COLO829 (cell line): ENCODE measurements at regions not wholly inside any gene's neighbourhood (a gene's known extent, or its start where the extent isn't known, plus 50 kb on each side); places are given as distances from the start of the nearest gene placed in this dataset.
A peak's percentile ranks its signal among the peaks of the same experiment; 100 is the strongest.

Experiments
- DNase-seq: peaks from one replicate; pipeline ENCODE4 v3.0.0; 2012; ENCODE audit warnings: low spot score

DNA sequence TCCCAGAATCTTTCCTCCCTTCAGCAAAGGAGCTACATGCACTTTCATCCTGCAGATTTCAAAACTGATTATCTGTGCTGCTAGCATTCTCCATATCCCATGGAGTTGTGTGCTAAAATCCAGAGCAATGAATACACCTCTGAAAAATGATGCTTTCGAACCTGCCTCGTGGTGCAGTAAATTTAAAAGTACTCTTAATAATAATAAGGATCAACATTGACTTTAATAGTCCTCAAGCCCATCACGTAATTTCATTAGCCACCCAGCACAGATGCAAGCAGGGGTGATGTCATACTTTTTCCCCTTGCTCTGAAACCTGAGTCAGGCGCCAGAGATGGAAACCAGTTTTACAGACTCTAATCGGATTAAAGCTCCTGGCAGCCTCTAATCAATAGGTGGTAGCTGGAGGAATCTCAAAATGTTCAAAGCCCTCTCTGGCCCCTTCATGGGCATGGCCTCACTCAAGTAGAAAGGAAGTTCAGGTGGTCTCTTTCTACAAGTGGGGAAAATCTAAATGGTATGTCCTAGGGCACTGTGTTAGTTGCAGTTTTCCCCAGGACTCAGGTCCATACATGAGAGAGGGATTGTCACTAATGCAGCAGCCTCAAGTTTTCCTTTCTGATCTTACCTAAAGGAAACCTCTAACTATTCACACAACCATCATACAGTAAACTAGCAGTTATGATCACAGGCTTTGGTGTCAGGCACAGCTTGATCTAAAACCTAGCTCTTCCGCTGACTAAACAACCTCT is 221.6 kb upstream of the SLC30A5 start:
- DNase-seq: no peak

DNA sequence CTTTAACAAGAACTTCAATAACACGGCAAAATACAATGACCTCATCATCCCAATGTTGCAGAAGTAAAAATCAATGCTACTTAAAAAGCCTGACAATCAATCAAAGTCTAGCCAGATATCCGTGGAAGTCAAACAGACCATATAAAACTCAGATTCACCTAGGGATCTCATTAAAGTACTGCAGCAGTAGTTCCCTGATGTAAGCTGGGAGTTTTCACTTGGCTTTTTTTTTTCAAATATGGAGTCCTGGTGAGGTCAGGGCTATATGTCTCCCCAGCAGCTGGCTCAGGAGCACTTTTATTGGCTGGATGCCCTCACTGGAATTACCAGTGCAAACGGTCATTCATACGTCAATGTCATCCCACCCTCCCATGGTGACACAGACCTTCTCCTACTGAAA is 220.6 kb upstream of the SLC30A5 start:
- DNase-seq: no peak

DNA sequence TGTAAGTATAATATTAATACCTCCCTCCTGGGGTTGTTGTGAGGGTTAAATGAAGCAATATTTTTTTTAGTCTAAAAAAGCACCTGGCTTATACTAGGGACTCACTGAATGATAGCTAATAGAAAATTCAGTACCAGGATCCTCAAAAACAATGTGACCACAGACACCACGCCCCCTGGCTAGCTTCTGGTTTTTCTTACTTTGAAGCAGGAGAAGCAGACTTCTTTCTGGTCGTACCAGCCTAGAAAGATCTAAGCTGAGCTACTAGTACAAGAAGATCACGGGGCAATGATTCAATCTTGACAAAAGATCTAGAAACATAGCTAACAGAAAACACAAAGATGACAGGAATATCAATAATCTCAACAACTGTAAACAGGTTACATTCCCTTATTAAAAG is 218.5 kb upstream of the SLC30A5 start:
- no peak for DNase-seq

DNA sequence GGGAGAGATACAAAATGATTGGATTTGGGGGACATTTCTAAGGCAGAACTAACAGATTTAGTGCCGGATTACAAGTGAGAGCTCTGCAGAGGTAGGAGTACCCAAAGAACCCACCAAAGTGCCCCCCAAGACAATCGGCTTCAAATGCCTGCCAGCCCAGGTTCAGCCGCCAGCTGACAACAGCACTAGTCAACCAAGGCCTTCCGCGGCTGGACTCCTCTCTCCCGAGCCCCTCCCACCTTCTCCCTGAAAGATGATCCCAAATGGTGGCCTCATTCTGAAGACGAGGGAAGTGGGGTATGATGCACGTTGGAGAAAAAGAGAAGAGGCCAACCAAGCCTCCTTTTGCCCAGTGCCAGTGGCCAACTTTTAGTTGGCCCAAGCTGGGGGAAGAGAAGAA is 210.4 kb upstream of the SLC30A5 start:
- no peak for DNase-seq

DNA sequence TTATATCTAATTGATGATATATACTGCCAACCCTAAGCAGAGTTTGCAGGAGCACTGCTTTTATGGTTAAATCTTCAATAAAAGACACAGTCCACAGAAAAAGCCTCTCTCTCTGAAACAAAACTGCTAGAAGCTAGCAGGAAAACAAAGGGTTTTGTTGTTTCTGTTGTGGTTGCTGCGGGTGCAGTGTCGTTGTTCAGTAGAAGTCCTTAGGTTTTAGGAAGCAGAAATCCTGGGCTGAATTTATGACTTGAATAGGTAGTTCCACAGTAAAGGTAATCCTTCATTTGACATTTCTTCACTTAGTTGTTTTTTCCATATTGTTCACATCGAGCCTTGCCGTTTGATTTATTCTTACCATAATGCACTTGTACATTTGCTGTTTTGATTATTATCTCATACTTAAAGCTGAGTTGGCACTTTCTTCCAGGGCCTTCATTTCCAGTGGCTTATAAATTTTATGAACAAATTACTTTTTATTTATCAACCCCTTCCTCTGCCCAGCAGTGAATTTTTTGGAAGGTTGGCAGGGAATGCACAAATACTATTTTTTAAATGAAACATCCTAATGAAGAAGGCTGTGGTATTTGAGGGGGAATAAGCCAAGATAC is 209.6 kb upstream of the SLC30A5 start:
- DNase-seq: no peak

GRCh38 chr5:68884883-68885282 is 208.9 kb upstream of the SLC30A5 start:
- no peak for DNase-seq

DNA sequence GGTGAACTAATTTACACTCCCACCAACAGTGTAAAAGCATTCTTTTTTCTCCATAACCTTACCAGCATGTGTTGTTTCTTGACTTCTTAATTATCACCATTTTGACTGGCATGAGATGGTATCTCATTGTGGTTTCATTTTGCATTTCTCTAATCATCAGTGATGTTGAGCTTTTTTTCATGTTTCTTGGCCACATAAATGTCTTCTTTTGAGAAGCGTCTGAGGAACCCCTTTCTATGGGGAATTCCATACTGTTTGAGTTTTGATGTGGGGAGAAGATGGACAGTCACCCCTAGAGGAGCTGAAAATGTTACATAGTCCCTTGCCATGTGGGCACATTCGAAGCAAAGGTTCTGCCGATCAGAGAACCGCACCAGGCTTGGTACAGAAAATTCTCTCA is 207.0 kb upstream of the SLC30A5 start:
- no peak for DNase-seq

DNA sequence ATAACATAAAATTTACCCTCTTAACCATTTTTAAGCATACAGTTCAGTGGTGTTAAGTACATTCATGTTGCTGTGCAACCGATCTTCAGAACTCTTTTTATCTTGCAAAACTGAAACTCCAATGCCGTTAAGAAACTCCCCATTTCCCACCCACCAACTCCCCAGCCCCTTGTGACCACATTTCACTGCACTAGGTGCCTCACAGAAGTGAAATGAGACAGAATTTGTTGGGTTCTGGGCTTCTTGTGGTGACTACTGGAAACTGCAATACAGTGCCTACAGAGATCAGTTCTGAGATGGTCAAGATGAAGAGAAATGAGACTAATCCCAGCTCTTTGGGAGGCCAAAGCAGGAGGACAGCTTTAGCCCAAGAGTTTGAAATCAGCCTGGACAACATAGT is 202.1 kb upstream of the SLC30A5 start:
- DNase-seq: no peak

- no peak for DNase-seq
Measured at GRCh38 chr5:68894673-68895072, 199.1 kb upstream of the SLC30A5 start.

DNA sequence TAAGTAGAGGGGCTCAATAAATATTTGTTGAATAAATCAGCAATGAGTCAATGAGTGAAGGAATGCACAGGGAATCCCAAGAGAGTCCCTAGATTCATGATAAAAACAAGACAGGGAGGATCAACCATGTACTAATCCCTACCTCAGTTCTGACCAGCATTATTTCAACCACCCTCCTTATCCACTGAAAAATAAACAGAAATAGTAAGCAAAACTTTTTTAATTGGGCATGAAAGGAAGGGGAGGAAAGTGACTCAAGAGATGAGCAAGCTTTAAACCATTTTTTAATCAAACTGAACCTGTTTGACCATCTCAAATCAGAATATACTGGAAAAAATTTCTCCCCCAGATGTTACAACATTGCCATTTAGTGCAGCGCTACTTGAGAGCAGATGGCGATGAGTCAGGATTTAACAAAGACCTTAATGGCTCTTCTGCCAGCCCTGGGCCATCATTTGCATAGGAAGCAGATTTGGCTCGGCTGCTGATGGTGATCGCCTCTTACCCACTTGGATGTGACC is 194.8 kb upstream of the SLC30A5 start:
- DNase-seq: peak; percentile 29

- no peak for DNase-seq
Measured at GRCh38 chr5:68911840-68912690, 181.7 kb upstream of the SLC30A5 start.

- no peak for DNase-seq
Measured at GRCh38 chr5:68915079-68915478, 178.7 kb upstream of the SLC30A5 start.

- no peak for DNase-seq
Measured at GRCh38 chr5:68918306-68918705, 175.5 kb upstream of the SLC30A5 start.

DNA sequence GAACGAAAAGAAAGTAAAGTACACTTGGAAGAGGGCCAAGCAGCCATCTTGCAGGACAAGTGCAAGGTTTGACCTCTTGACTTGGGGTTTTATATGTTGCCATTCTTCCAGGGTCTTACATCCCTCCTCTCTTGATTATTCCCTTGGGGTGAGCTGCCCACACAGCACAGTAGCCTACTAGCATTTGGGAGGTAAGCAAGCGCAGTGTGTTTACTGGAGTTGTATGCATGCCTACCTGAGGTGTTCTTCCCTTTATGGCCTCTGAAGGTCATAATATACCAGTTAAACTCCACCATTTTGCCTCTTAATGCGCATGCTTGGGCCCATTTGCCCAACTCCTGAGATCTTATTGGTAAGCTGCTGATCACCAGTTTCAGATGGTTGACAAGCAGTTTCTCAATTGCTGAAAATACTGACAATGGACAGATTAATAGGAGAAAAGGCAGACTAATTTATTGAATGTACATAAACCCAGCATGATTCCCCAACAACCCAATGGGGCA is 173.8 kb upstream of the SLC30A5 start:
- DNase-seq: no peak

GRCh38 chr5:68920888-68921287 is 172.9 kb upstream of the SLC30A5 start:
- no peak for DNase-seq

DNA sequence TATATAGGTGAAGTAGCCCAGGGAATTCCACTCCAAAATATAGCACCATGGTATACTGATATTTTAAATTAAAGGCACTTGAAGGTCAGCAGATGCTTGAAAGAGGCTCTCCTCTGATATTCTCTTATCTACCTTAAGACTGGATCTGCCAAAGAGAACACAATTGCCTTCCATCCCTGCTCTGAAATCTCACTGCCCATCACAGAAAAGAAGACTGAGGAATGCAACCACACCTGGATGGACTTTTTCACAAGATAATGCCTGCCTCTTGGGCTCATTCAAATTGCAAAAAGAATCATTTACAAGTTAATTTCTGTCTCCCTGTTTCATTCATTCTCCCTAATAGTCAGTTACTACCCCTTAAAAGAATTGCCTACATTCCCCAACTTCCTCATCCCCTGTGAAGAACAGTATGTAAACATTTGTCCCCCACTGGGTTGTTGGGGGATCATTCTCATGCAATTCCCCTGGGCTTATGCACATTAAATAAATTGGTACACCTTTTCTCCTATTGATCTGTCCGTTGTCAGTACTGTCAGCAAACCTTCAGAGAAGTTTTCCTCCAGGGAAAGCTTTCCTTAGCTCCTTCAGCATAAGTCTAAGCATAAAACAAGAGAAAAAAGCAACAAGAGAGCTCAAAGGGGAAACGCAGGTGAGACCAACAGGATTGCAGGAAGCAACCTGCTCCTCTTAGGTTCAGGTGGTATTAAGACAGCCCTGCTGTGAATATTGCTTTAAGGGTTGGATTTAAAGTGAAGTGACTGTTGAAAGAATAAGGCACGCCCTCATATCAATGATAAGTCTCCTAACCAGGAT is 171.4 kb upstream of the SLC30A5 start:
- no peak for DNase-seq

DNA sequence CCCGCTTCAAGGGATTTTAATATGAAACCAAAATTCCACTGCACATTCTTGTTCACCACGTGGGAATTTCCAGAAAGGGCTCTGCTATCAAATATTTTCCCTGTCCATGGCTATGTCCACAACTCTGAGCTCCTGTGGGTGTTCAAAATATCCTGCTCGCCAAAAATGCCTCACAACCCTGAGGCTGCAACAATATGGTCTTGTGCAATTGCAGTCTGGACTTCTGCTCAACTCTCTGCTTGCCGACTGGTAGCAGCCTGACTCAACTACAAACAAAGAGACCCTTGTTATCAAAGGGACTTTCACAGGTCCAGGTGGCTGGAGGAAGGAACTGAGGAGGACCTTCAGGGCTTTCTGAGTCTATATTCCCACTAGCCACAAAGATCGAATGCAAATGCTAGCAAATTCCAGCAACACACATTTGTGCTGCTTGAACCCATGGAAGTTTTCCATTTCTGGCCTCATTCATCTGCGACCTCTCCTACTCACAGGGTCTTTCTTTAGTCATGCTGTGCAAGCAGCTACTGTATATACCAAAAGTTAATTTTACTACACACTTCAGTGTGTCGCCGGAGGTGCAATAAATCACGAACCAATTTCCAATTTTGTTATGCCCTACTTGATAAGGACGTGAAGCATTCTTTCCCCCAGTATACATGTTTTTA is 169.2 kb upstream of the SLC30A5 start:
- DNase-seq: peak; percentile 74

DNA sequence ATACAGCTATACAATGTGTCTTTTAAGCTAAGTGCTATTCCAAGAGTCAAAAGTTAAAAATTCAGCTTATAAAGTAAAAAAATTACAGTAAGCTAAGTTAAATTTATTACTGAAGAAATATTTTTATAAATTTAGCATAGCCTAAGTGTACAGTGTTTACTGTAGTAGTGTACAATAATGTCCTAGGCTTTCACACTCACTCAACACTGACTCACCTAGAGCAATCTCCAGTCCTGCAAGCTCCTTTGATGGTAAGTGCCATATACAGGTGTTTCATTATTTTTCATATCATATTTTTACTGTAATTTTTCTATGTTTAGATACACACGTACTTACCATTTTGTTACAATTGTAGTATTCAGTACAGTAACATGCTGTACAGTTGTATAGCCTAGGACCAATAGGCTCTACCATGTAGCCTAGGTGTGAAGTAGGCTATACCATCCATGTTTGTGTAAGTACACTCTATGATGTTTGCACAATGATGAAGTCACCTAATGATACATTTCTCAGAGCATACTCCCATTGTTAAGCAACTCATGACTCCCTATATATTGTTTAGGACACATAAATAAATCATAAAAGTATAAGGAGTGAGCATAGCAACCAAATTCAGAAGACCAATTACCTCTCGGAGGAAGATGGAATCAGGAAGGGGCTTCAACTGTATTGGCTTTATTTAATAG is 165.1 kb upstream of the SLC30A5 start:
- DNase-seq: no peak

DNA sequence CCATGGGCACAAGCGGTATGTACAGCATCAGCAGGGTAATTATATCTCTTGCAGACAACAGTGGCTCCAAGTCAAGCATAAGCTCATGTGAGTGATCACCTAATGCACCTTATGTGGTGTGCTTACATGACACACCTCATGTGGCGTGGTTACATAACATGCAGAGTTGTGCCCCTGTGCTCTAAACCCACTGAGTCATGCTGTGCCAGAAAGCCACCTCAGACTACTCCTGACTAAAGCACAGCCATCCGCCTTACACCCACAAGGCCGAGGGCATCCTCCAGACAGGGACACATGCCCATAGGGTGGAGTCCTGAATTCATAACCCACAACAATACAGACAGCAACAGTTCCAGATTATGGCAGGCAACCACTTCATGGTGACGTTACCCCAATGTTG is 163.7 kb upstream of the SLC30A5 start:
- no peak for DNase-seq

DNA sequence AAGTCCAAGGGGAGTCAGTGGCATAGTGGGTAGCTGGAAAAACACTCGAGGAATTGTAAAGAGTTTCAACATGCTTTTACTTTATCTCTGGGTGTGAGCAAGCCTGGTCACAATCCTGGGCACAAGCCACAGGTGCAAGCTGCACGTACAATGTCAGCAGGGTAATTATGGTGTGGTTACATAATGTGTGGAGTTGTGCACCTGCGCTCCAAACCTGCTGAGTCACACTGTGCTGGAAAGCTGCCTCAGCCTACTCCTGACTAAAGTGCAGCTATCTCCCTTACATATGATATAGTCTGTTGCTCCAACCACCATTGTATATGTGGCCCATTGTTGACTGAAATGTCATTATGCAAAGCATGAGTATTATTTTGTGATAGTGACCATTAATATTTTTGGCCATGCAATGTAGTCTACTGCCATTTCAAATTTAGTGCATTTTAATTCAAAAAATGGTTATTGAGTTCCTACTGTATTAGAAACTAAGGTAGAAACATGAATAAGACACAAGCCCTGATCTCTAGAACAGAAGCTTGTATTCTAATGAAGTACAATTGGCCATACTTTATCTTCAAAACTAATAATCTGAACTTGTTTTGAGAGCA is 160.9 kb upstream of the SLC30A5 start:
- DNase-seq: no peak
